Panc1 (cell line): ENCODE measurements at regions not wholly inside any gene's neighbourhood (a gene's known extent, or its start where the extent isn't known, plus 50 kb on each side); places are given as distances from the start of the nearest gene placed in this dataset.

Source experiments
- CTCF ChIP-seq: fragments of 450-650 bp; IDR thresholded peaks from 2 replicates; pipeline ENCODE4 v1.5.1; 2017; ENCODE audit warnings: mild to moderate bottlenecking
- POLR2AphosphoS5 ChIP-seq: IDR thresholded peaks from 2 replicates; pipeline ENCODE4 v1.6.1; 2012; ENCODE audit warnings: mild to moderate bottlenecking, low read depth, low read length, moderate library complexity
- REST ChIP-seq, 2 experiments: IDR thresholded peaks; 2 replicates each; pipeline ENCODE4 v1.6.1; 2011 to 2012; ENCODE audit warnings: low read depth in 2 of 2, control low read depth in 1 of 2, low read length in 1 of 2, mild to moderate bottlenecking in 1 of 2, moderate library complexity in 1 of 2; ENCODE audit not compliant: insufficient read depth in 1 of 2
- SIN3A ChIP-seq: IDR thresholded peaks from 2 replicates; pipeline ENCODE4 v1.6.1; 2012; ENCODE audit warnings: low read depth, mild to moderate bottlenecking, low read length, moderate library complexity, borderline replicate concordance; ENCODE audit not compliant: insufficient read depth
- TCF7L2 ChIP-seq: IDR thresholded peaks from 2 replicates; pipeline ENCODE4 v1.6.1; 2011; ENCODE audit warnings: mild to moderate bottlenecking, low read depth, low read length, inconsistent platforms

GRCh38 chr1:118437664-118438063 lies 252.6 kb upstream of the SPAG17 start:
- TF ChIP-seq CTCF (no peak), SIN3A (no peak), POLR2AphosphoS5 (no peak), REST (IDR thresholded peaks at IDR 0.05; ENCODE audit: insufficient read depth in 1 of 2, low read depth in 2 of 2, low read length in 1 of 2) (no peak), TCF7L2 (no peak)
